CD8-positive, alpha-beta memory T cell (primary cell): ENCODE measurements at regions not wholly inside any gene's neighbourhood (a gene's known extent, or its start where the extent isn't known, plus 50 kb on each side); places are given as distances from the start of the nearest gene placed in this dataset.

Experiments used
- CTCF ChIA-PET: fragments of 350-600 bp; sonication (Branson Sonifier 250); formaldehyde crosslinking; loops from one replicate; lab custom pipeline; 2021; ENCODE audit warnings: antibody characterized with exemption; lab: Charles Lee
- POLR2A ChIA-PET: fragments of 350-600 bp; sonication (Branson Sonifier 250); formaldehyde crosslinking; loops from one replicate; lab custom pipeline; 2021; ENCODE audit warnings: antibody characterized with exemption; lab: Charles Lee
- DNase-seq, 5 donors: peaks; one replicate each; pipeline versions ENCODE4 v3.0.0 to v3.0.0-alpha.2; 2020 to 2022; ENCODE audit warnings: mixed read lengths in 1 of 5
- H3K27ac ChIP-seq: one replicate; pipeline ENCODE4 v1.7.0; 2013; ENCODE audit warnings: low read depth, mild to moderate bottlenecking, low read length, moderate library complexity
- H3K27me3 ChIP-seq: 2 replicates; pipeline ENCODE4 v1.7.0; 2013; ENCODE audit warnings: low read length, mild to moderate bottlenecking; ENCODE audit not compliant: insufficient read depth, poor library complexity, severe bottlenecking
- H3K36me3 ChIP-seq: 2 replicates; pipeline ENCODE4 v1.7.0; 2013; ENCODE audit warnings: mild to moderate bottlenecking, low read length, moderate library complexity; ENCODE audit not compliant: insufficient read depth
- H3K4me1 ChIP-seq: 2 replicates; pipeline ENCODE4 v1.7.0; 2013; ENCODE audit warnings: mild to moderate bottlenecking, low read length, moderate library complexity; ENCODE audit not compliant: insufficient read depth
- H3K4me3 ChIP-seq: 2 replicates; pipeline ENCODE4 v1.7.0; 2013; ENCODE audit warnings: mild to moderate bottlenecking, low read length
- H3K9me3 ChIP-seq: 2 replicates; pipeline ENCODE4 v1.7.0; 2013; ENCODE audit warnings: mild to moderate bottlenecking, low read length
- H3K27ac Mint-ChIP-seq, 8 donors: one replicate each; pipeline ENCODE4 v1.8.0; 2020 to 2021; ENCODE audit warnings: mixed read lengths in 8 of 8, mild to moderate bottlenecking in 6 of 8, inconsistent platforms in 3 of 8, moderate library complexity in 3 of 8
- H3K27me3 Mint-ChIP-seq, 2 donors: one replicate each; pipeline ENCODE4 v1.8.0; 2020 to 2021; ENCODE audit warnings: mixed read lengths in 2 of 2, mild to moderate bottlenecking in 1 of 2, moderate library complexity in 1 of 2
- H3K36me3 Mint-ChIP-seq, 3 donors: one replicate each; pipeline ENCODE4 v1.8.0; 2020 to 2021; ENCODE audit warnings: mixed read lengths in 3 of 3, inconsistent platforms in 1 of 3, mild to moderate bottlenecking in 1 of 3
- H3K4me1 Mint-ChIP-seq, 3 donors: one replicate each; pipeline ENCODE4 v1.8.0; 2020 to 2021; ENCODE audit warnings: mixed read lengths in 3 of 3, inconsistent platforms in 1 of 3, mild to moderate bottlenecking in 1 of 3
- H3K4me3 Mint-ChIP-seq, 7 donors: one replicate each; pipeline ENCODE4 v1.8.0; 2020 to 2021; ENCODE audit warnings: mixed read lengths in 7 of 7, mild to moderate bottlenecking in 6 of 7, moderate library complexity in 4 of 7, inconsistent platforms in 2 of 7
- H3K9me3 Mint-ChIP-seq, 5 donors: one replicate each; pipeline ENCODE4 v1.8.0; 2020 to 2022; ENCODE audit warnings: mixed read lengths in 5 of 5, mild to moderate bottlenecking in 3 of 5, moderate library complexity in 2 of 5, inconsistent platforms in 1 of 5

- no peak overlapping the region for H3K27ac ChIP-seq
- H3K36me3 ChIP-seq: no peaks in the 10 kb centered on the region
- POLR2A ChIA-PET: no interaction called here
- H3K9me3 ChIP-seq: no peaks in the 10 kb centered on the region
- no peak for DNase-seq
- Mint-ChIP-seq H3K27ac (no peak overlapping the region), H3K27me3 (peaks cover 2 to 4% of the 10 kb centered on the region in 2 donors), H3K36me3 (peaks cover 0 to 4% (median 1%) of the 10 kb centered on the region in 3 donors), H3K9me3 (no peaks in the 10 kb centered on the region), H3K4me3 (no peak overlapping the region), H3K4me1 (no peaks in the 10 kb centered on the region)
- H3K27me3 ChIP-seq: no peaks in the 10 kb centered on the region
- no peaks in the 10 kb centered on the region for H3K4me1 ChIP-seq
- CTCF ChIA-PET: no interaction called here
- no peak overlapping the region for H3K4me3 ChIP-seq
These were observed 97.1 kb upstream of the KLF3 start for GRCh38 chr4:38566806-38567398.

GRCh38 chr4:38567457-38567856 is 96.5 kb upstream of the KLF3 start:
- no peaks in the 10 kb centered on the region for H3K9me3 Mint-ChIP-seq
- no peak overlapping the region for H3K4me3 Mint-ChIP-seq
- no peak for DNase-seq
- Histone ChIP-seq H3K9me3 (no peaks in the 10 kb centered on the region), H3K27ac (no peak overlapping the region), H3K4me1 (no peaks in the 10 kb centered on the region), H3K36me3 (no peaks in the 10 kb centered on the region), H3K27me3 (no peaks in the 10 kb centered on the region), H3K4me3 (no peak overlapping the region)
- H3K36me3 Mint-ChIP-seq: peaks cover 0 to 4% (median 1%) of the 10 kb centered on the region in 3 donors
- H3K27me3 Mint-ChIP-seq: peaks cover 2 to 4% of the 10 kb centered on the region in 2 donors
- H3K27ac Mint-ChIP-seq: no peak overlapping the region
- ChIA-PET POLR2A (no interaction called here), CTCF (no interaction called here)
- no peaks in the 10 kb centered on the region for H3K4me1 Mint-ChIP-seq

DNA sequence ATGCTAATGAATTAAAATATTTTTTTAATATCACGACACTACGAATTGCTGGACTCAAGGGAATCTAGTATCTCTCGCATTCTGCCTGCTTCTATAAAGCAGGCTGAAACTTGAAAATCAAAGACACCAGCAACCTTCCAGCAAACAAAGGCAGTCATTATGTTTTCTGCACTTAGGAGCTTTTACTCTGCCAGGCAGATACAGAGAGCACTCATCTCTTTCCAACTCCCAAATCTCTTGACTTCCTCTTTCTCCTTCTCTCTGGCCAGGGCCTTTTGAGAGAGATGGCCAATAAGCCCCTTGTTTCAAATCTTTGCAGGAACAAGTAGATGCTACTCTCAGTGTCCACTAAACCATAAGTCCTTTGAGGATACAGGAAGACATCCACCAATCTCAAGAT is 95.2 kb upstream of the KLF3 start:
- H3K9me3 Mint-ChIP-seq: no peaks in the 10 kb centered on the region
- no peak overlapping the region for H3K27ac ChIP-seq
- H3K4me3 ChIP-seq: no peak overlapping the region
- CTCF ChIA-PET: no interaction called here
- no peaks in the 10 kb centered on the region for H3K4me1 ChIP-seq
- POLR2A ChIA-PET: no interaction called here
- DNase-seq: no peak
- no peaks in the 10 kb centered on the region for H3K36me3 ChIP-seq
- H3K27ac Mint-ChIP-seq: no peak overlapping the region
- peaks cover 2 to 4% of the 10 kb centered on the region in 2 donors for H3K27me3 Mint-ChIP-seq
- H3K36me3 Mint-ChIP-seq: peaks cover 0 to 4% (median 1%) of the 10 kb centered on the region in 3 donors
- no peaks in the 10 kb centered on the region for H3K9me3 ChIP-seq
- H3K4me3 Mint-ChIP-seq: no peak overlapping the region
- no peaks in the 10 kb centered on the region for H3K4me1 Mint-ChIP-seq
- H3K27me3 ChIP-seq: no peaks in the 10 kb centered on the region

DNA sequence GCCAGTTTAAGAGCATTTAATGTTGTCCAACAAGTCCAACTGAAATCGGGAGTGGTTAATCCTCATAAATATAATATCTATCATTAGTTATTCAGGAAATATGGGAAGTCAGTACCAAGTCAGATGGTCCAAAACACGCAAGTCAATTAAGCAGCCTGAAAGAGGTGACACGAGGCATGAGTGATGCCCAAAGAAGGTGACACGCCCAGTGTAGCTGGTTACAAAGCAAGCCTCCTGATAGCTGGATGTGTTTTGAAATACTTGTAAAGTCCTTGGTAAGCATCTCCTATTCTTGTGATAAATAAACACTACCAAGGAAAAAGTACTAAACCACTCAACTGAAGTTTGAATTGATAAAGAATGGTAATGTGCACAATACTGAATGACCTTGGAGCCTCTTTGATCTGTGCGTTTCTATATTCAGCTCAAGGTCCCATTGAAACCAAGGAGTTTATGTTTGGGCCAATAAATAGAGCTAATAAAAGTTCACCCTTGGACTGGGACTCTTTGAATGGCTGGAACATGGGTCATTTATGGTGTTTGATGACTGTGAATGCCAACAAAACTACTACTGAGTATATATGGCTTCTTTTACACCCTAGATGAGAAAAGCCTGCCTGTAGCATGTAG is 93.2 kb upstream of the KLF3 start:
- peaks cover 4 to 6% of the 10 kb centered on the region in 2 donors for H3K27me3 Mint-ChIP-seq
- no peaks in the 10 kb centered on the region for H3K9me3 ChIP-seq
- ChIA-PET POLR2A (interaction anchor here (0.6 kb wide), 1 partner anchor 22 kb away, joined by 6 read pairs; no protein-coding TSS in a partner anchor), CTCF (no interaction called here)
- no peaks in the 10 kb centered on the region for H3K9me3 Mint-ChIP-seq
- DNase-seq: no peak
- H3K4me3 ChIP-seq: no peak overlapping the region
- peaks cover 0 to 4% (median 1%) of the 10 kb centered on the region in 3 donors for H3K36me3 Mint-ChIP-seq
- no peaks in the 10 kb centered on the region for H3K4me1 ChIP-seq
- no peak overlapping the region for H3K4me3 Mint-ChIP-seq
- no peaks in the 10 kb centered on the region for H3K27me3 ChIP-seq
- no peaks in the 10 kb centered on the region for H3K36me3 ChIP-seq
- no peaks in the 10 kb centered on the region for H3K4me1 Mint-ChIP-seq
- no peak overlapping the region for H3K27ac Mint-ChIP-seq
- no peak overlapping the region for H3K27ac ChIP-seq

DNA sequence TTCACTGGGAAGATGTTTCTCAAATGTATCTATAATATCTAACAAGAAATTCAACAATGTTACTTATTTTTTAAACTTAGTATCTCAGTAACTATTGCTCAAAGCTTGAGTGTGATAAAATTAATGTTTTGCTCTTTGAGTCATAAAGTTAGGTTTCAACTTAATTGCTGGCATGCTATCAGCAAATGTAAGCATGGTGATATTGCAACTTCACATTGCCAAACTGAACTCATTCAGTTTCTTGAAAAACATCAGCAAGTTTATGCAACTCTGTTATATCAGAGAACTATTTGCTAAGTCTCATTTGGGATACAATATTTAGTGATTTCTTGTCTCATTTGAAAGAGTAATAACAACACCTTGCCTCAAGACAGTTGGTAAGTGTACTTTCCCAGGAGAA is 91.2 kb upstream of the KLF3 start:
- ChIA-PET POLR2A (no interaction called here), CTCF (no interaction called here)
- Mint-ChIP-seq H3K9me3 (no peaks in the 10 kb centered on the region), H3K4me3 (no peak overlapping the region), H3K27ac (no peak overlapping the region), H3K4me1 (no peaks in the 10 kb centered on the region), H3K36me3 (peaks cover 0 to 1% (median 0%) of the 10 kb centered on the region in 3 donors), H3K27me3 (peaks cover 0 to 6% of the 10 kb centered on the region in 2 donors)
- Histone ChIP-seq H3K36me3 (no peaks in the 10 kb centered on the region), H3K9me3 (no peaks in the 10 kb centered on the region), H3K4me1 (no peaks in the 10 kb centered on the region), H3K4me3 (no peak overlapping the region), H3K27ac (no peak overlapping the region), H3K27me3 (no peaks in the 10 kb centered on the region)
- no peak for DNase-seq

DNA sequence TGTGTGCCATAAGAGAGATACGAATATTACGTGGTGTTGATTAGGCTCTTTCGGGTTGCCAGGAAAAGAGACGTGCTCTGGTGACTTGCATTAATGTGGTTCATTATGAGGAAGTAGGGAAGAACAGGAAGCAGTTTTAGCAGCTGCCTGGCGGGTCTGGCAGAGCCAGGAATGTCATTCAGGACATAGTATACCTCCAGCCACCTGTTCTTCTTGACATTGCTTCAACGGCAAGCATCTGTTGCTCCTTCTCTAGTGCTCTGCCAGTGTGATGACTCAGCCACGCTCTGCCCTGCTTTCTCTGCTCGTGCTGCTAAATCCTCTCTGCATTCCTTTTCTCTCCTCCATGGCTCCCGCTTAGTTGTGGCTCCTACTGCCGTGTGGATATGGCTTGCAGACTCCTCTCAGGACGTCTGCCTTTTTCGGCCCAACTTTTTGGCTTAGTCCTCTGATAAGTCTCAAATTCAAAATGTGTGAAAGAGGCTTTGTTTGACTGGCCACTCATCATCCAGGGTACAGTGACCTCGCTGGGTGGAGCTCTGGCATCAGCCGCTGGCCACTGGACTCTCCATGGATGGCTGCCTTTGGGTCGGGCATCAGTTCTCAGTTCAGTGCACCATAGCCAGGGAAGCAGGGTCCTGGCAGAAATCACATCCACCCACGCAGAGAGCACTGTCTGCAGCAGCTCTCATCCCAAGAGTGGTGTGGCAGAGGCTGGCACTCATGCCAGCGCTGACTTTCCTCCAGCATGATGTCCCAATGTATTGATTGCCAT is 89.3 kb upstream of the KLF3 start:
- DNase-seq: no peak
- H3K4me1 Mint-ChIP-seq: no peaks in the 10 kb centered on the region
- CTCF ChIA-PET: interaction anchor here (1.1 kb wide), 1 partner anchor 101 kb away, joined by 3 read pairs; no protein-coding TSS in a partner anchor
- POLR2A ChIA-PET: no interaction called here
- peaks cover 0 to 1% (median 0%) of the 10 kb centered on the region in 3 donors for H3K36me3 Mint-ChIP-seq
- H3K4me3 ChIP-seq: no peak overlapping the region
- H3K4me1 ChIP-seq: no peaks in the 10 kb centered on the region
- H3K9me3 Mint-ChIP-seq: no peaks in the 10 kb centered on the region
- H3K27me3 Mint-ChIP-seq: peaks cover 0 to 6% of the 10 kb centered on the region in 2 donors
- H3K4me3 Mint-ChIP-seq: no peak overlapping the region
- H3K27ac ChIP-seq: no peak overlapping the region
- H3K36me3 ChIP-seq: no peaks in the 10 kb centered on the region
- no peaks in the 10 kb centered on the region for H3K27me3 ChIP-seq
- H3K27ac Mint-ChIP-seq: peak overlapping the region in 1 of 8 donors; percentile 26
- H3K9me3 ChIP-seq: no peaks in the 10 kb centered on the region

DNA sequence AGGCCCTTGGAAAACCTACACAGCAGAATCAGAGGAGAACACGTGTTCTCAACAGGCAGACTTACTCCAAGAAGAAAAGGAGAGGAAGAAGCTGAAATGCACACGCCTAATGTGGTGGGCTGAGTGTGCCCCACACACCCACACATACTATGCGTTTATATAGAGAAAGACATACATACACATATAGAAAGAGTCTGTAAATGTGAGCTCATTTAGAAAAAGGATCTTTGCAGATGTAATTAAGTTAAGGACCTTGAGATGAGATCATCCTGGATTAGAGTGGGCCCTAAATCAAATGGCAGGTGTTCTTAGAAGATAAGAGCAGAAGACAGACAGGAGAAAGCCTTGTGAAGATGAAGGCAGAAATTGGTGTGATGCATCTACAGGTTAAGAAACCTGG is 87.2 kb upstream of the KLF3 start:
- ChIA-PET POLR2A (no interaction called here), CTCF (interaction anchor here (0.6 kb wide), 1 partner anchor 17 kb away, joined by 3 read pairs; no protein-coding TSS in a partner anchor)
- Mint-ChIP-seq H3K4me1 (peaks cover 0 to 2% (median under 1%) of the 10 kb centered on the region in 3 donors), H3K36me3 (no peaks in the 10 kb centered on the region), H3K27me3 (peaks cover 0 to 4% of the 10 kb centered on the region in 2 donors), H3K9me3 (no peaks in the 10 kb centered on the region), H3K4me3 (no peak overlapping the region), H3K27ac (no peak overlapping the region)
- no peak for DNase-seq
- no peaks in the 10 kb centered on the region for H3K9me3 ChIP-seq
- H3K4me3 ChIP-seq: no peak overlapping the region
- H3K27me3 ChIP-seq: no peaks in the 10 kb centered on the region
- no peak overlapping the region for H3K27ac ChIP-seq
- no peaks in the 10 kb centered on the region for H3K36me3 ChIP-seq
- no peaks in the 10 kb centered on the region for H3K4me1 ChIP-seq

GRCh38 chr4:38577462-38577861 is 86.5 kb upstream of the KLF3 start:
- CTCF ChIA-PET: no interaction called here
- H3K4me3 Mint-ChIP-seq: no peak overlapping the region

More at GRCh38 chr4:38577462-38577861, 86.5 kb upstream of the KLF3 start:
- Mint-ChIP-seq H3K27me3 (peaks cover 0 to 4% of the 10 kb centered on the region in 2 donors), H3K27ac (no peak overlapping the region), H3K36me3 (no peaks in the 10 kb centered on the region), H3K4me1 (peaks cover 3 to 7% (median 6%) of the 10 kb centered on the region in 3 donors), H3K9me3 (no peaks in the 10 kb centered on the region)
- DNase-seq: no peak
- POLR2A ChIA-PET: no interaction called here
- Histone ChIP-seq H3K4me3 (no peak overlapping the region), H3K9me3 (no peaks in the 10 kb centered on the region), H3K4me1 (peaks cover 1% of the 10 kb centered on the region), H3K27ac (no peak overlapping the region), H3K27me3 (no peaks in the 10 kb centered on the region), H3K36me3 (no peaks in the 10 kb centered on the region)
